ENCODE measurements at regions not wholly inside any gene's neighbourhood (a gene's known extent, or its start where the extent isn't known, plus 50 kb on each side); places are given as distances from the start of the nearest gene placed in this dataset.

- no peak for DNase-seq (ENCODE audit: low read depth, low spot score)
- no peaks in the 10 kb centered on the region for H3K36me3 ChIP-seq (ENCODE audit: insufficient read depth, low read length)
- peak overlapping the region; percentile 35 for H3K9ac ChIP-seq (ENCODE audit: insufficient read length)
- H3K4me3 ChIP-seq: no peak overlapping the region
- TF ChIP-seq FOXP2 (optimal IDR thresholded peaks at IDR 0.05; ENCODE audit: control extremely low read depth, extremely low read length, insufficient read depth) (no peak), EZH2 (IDR thresholded peaks at IDR 0.05) (no peak), POLR2AphosphoS5 (IDR thresholded peaks at IDR 0.05; ENCODE audit: borderline replicate concordance, low read depth, low read length) (no peak)
- peak overlapping the region; percentile 89 for H3K27ac ChIP-seq
- no peaks in the 10 kb centered on the region for H3K9me3 ChIP-seq (ENCODE audit: low read depth, low read length)
These were observed 108.7 kb upstream of the SLC38A4 start for GRCh38 chr12:46934374-46935111.

DNA sequence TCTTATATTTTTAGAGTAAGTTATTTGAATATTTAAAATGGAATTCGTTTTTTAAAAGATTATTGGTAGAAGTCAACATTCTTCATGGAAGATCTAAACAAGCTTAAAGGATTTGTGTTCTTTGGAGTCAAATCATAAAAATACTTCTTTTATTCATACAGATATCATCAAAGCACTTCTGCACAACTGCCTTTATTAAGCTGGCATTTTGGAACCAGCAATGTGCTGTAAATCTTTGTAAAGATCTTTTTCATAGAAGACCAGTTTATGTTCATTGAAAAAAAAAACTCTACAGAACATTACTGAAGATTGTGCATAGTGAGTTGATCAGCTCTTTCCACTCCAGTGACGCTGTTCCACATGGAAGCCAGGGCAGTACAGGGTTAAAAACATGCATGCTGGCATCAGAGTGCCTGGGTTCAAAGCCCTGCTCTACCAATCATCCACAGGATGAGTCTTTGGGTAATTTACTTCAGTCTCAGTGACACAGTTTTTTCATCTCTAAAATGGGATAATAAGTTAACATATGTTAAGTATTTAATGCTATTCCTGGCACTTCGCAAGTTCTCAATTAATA, 109.6 kb upstream of the SLC38A4 start:
- no peak for DNase-seq (ENCODE audit: low read depth, low spot score)
- no peaks in the 10 kb centered on the region for H3K36me3 ChIP-seq (ENCODE audit: insufficient read depth, low read length)
- peak overlapping the region; percentile 89; the same call in 1 of the 2 replicates for H3K27ac ChIP-seq
- TF ChIP-seq FOXP2 (optimal IDR thresholded peaks at IDR 0.05; ENCODE audit: control extremely low read depth, extremely low read length, insufficient read depth) (no peak), EZH2 (IDR thresholded peaks at IDR 0.05) (no peak), POLR2AphosphoS5 (IDR thresholded peaks at IDR 0.05; ENCODE audit: borderline replicate concordance, low read depth, low read length) (no peak)
- H3K9ac ChIP-seq (ENCODE audit: insufficient read length): no peak overlapping the region
- H3K4me3 ChIP-seq: no peak overlapping the region
- H3K9me3 ChIP-seq (ENCODE audit: low read depth, low read length): no peaks in the 10 kb centered on the region

DNA sequence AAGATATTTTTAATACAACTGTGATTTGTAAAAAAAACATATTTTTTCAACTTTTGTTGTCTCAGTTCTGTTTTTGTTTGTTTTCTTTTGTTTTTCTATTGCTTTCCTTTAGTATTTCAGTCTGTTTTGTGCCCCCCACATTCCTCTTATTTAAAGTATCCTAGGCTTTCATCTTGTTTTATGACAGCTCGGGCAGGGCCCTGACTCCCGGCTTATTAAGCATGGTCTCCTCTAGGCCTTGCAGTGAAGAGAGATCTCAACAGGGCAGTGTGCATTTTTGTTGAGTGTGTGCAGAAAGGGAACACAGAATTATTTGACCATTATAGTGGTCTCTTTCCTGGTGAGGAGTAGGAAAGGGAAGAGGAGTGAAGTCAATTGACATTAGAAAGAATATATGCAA, 110.2 kb upstream of the SLC38A4 start:
- no peak for DNase-seq (ENCODE audit: low read depth, low spot score)
- H3K9ac ChIP-seq (ENCODE audit: insufficient read length): no peak overlapping the region
- H3K36me3 ChIP-seq (ENCODE audit: insufficient read depth, low read length): no peaks in the 10 kb centered on the region
- H3K27ac ChIP-seq: no peak overlapping the region
- H3K4me3 ChIP-seq: no peak overlapping the region
- H3K9me3 ChIP-seq (ENCODE audit: low read depth, low read length): no peaks in the 10 kb centered on the region
- TF ChIP-seq FOXP2 (optimal IDR thresholded peaks at IDR 0.05; ENCODE audit: control extremely low read depth, extremely low read length, insufficient read depth): no peak
- no peak for TF ChIP-seq EZH2 (IDR thresholded peaks at IDR 0.05)
- TF ChIP-seq POLR2AphosphoS5 (IDR thresholded peaks at IDR 0.05; ENCODE audit: borderline replicate concordance, low read depth, low read length): no peak

DNA sequence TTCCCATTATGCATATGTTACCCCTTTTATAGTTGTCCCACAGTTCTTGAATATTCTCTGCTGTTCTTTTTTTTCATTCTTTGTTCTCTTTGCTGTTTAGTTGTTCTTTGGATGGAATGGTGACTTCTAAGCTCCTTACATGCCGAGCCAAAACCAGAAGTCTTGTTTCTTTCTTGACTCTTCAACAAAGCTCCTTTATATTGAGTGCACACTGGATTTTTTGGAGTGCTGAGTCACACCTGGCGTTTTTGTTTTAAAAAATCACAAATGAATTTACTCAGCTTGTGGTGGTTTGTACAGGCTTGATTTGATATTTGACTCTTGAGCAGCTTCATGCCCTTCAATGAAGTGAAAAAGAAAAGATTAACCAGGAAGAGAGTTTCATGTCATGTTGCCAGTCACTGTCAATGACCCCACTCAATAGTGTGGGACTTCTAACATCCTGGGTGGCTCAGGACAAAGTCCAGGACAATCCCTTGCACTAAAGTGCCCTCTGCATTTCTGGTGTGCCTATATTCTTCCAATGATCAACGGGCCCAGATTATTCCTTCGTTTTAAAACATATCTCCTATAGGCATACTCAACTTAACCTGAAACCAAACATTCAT, 112.4 kb upstream of the SLC38A4 start:
- DNase-seq (ENCODE audit: low read depth, low spot score): no peak
- Histone ChIP-seq H3K4me3 (no peak overlapping the region), H3K9me3 (ENCODE audit: low read depth, low read length) (no peaks in the 10 kb centered on the region), H3K27ac (peak overlapping the region; percentile 20; the same call in 1 of the 2 replicates), H3K36me3 (ENCODE audit: insufficient read depth, low read length) (no peaks in the 10 kb centered on the region), H3K9ac (ENCODE audit: insufficient read length) (peak overlapping the region; percentile 3)
- no peak for TF ChIP-seq EZH2 (IDR thresholded peaks at IDR 0.05)
- TF ChIP-seq FOXP2 (optimal IDR thresholded peaks at IDR 0.05; ENCODE audit: control extremely low read depth, extremely low read length, insufficient read depth): no peak
- no peak for TF ChIP-seq POLR2AphosphoS5 (IDR thresholded peaks at IDR 0.05; ENCODE audit: borderline replicate concordance, low read depth, low read length)

GRCh38 chr12:46941981-46942380, 116.2 kb upstream of the SLC38A4 start:
- DNase-seq (ENCODE audit: low read depth, low spot score): no peak

DNA sequence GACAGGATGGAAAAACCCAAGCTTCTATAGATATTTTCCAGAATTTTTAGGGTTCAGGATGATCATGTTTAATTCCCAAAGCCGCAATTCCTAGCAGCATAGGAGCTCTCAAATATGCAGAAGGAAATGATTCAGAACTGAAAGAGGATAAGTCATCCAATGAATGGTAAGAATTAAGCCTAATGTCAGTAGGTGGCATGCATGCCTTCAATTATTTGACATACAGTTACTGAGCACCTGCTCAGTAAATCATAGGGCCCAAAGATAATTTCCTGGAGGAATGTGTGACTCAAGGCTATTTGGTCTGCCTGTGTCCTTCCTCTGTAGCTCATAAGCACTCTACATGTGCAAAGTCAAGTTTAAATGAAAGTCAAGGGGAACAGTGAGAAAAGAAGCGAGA, 116.8 kb upstream of the SLC38A4 start:
- DNase-seq (ENCODE audit: low read depth, low spot score): no peak
- Histone ChIP-seq H3K4me3 (no peak overlapping the region), H3K27ac (no peak overlapping the region), H3K9ac (ENCODE audit: insufficient read length) (no peak overlapping the region), H3K36me3 (ENCODE audit: insufficient read depth, low read length) (no peaks in the 10 kb centered on the region), H3K9me3 (ENCODE audit: low read depth, low read length) (no peaks in the 10 kb centered on the region)
- no peak for TF ChIP-seq FOXP2 (optimal IDR thresholded peaks at IDR 0.05; ENCODE audit: control extremely low read depth, extremely low read length, insufficient read depth)
- no peak for TF ChIP-seq POLR2AphosphoS5 (IDR thresholded peaks at IDR 0.05; ENCODE audit: borderline replicate concordance, low read depth, low read length)
- no peak for TF ChIP-seq EZH2 (IDR thresholded peaks at IDR 0.05)

More at GRCh38 chr12:46941981-46942380, 116.2 kb upstream of the SLC38A4 start:
- no peak overlapping the region for H3K9ac ChIP-seq (ENCODE audit: insufficient read length)
- no peaks in the 10 kb centered on the region for H3K36me3 ChIP-seq (ENCODE audit: insufficient read depth, low read length)
- TF ChIP-seq EZH2 (IDR thresholded peaks at IDR 0.05): no peak
- no peak for TF ChIP-seq POLR2AphosphoS5 (IDR thresholded peaks at IDR 0.05; ENCODE audit: borderline replicate concordance, low read depth, low read length)
- no peak for TF ChIP-seq FOXP2 (optimal IDR thresholded peaks at IDR 0.05; ENCODE audit: control extremely low read depth, extremely low read length, insufficient read depth)
- no peak overlapping the region for H3K27ac ChIP-seq
- no peaks in the 10 kb centered on the region for H3K9me3 ChIP-seq (ENCODE audit: low read depth, low read length)
- no peak overlapping the region for H3K4me3 ChIP-seq

DNA sequence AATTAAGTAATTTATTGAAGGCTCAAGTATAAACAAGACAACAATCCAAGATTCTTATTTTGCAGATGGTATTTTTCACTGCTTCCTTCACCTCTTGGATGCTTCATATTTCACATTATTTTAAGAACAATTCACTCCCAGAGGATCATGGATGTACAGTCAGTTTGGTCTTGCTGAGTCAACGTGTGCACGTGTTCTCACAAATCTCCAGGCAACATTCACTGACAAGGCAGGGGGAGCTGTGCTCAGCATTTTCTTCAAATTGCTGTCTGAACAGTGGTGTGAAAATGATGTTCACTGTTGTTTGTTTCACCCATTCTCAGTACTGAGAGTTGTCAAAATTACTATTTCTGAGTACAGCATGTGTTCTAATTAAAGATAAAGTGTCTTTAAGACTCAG, 118.3 kb upstream of the SLC38A4 start:
- Histone ChIP-seq H3K27ac (no peak overlapping the region), H3K9ac (ENCODE audit: insufficient read length) (no peak overlapping the region), H3K36me3 (ENCODE audit: insufficient read depth, low read length) (no peaks in the 10 kb centered on the region), H3K9me3 (ENCODE audit: low read depth, low read length) (no peaks in the 10 kb centered on the region), H3K4me3 (no peak overlapping the region)
- TF ChIP-seq FOXP2 (optimal IDR thresholded peaks at IDR 0.05; ENCODE audit: control extremely low read depth, extremely low read length, insufficient read depth) (no peak), EZH2 (IDR thresholded peaks at IDR 0.05) (no peak), POLR2AphosphoS5 (IDR thresholded peaks at IDR 0.05; ENCODE audit: borderline replicate concordance, low read depth, low read length) (no peak)
- no peak for DNase-seq (ENCODE audit: low read depth, low spot score)

GRCh38 chr12:46944771-46945170, 119.0 kb upstream of the SLC38A4 start:
- Histone ChIP-seq H3K36me3 (ENCODE audit: insufficient read depth, low read length) (no peaks in the 10 kb centered on the region), H3K27ac (no peak overlapping the region), H3K9ac (ENCODE audit: insufficient read length) (no peak overlapping the region), H3K4me3 (no peak overlapping the region), H3K9me3 (ENCODE audit: low read depth, low read length) (no peaks in the 10 kb centered on the region)
- DNase-seq (ENCODE audit: low read depth, low spot score): no peak
- TF ChIP-seq EZH2 (IDR thresholded peaks at IDR 0.05) (no peak), FOXP2 (optimal IDR thresholded peaks at IDR 0.05; ENCODE audit: control extremely low read depth, extremely low read length, insufficient read depth) (no peak), POLR2AphosphoS5 (IDR thresholded peaks at IDR 0.05; ENCODE audit: borderline replicate concordance, low read depth, low read length) (no peak)

Measured in SK-N-MC (cell line).